Breast epithelium (tissue), 3 donors: ENCODE measurements at regions not wholly inside any gene's neighbourhood (a gene's known extent, or its start where the extent isn't known, plus 50 kb on each side); places are given as distances from the start of the nearest gene placed in this dataset.

ENCODE experiments used
- POLR2A ChIP-seq: fragments of 450-650 bp; IDR thresholded peaks from one replicate; pipeline ENCODE4 v1.6.1; 2016; ENCODE audit warnings: antibody characterized with exemption, mild to moderate bottlenecking, moderate library complexity
- TF ChIP-seq, protein P1 (sequence below), 3 donors: fragments of 450-650 bp; IDR thresholded peaks; one replicate each; pipeline ENCODE4 v1.5.1; 2016 to 2017; ENCODE audit warnings: antibody characterized with exemption in 3 of 3, mild to moderate bottlenecking in 3 of 3, moderate library complexity in 3 of 3

- TF ChIP-seq, protein P1, sequence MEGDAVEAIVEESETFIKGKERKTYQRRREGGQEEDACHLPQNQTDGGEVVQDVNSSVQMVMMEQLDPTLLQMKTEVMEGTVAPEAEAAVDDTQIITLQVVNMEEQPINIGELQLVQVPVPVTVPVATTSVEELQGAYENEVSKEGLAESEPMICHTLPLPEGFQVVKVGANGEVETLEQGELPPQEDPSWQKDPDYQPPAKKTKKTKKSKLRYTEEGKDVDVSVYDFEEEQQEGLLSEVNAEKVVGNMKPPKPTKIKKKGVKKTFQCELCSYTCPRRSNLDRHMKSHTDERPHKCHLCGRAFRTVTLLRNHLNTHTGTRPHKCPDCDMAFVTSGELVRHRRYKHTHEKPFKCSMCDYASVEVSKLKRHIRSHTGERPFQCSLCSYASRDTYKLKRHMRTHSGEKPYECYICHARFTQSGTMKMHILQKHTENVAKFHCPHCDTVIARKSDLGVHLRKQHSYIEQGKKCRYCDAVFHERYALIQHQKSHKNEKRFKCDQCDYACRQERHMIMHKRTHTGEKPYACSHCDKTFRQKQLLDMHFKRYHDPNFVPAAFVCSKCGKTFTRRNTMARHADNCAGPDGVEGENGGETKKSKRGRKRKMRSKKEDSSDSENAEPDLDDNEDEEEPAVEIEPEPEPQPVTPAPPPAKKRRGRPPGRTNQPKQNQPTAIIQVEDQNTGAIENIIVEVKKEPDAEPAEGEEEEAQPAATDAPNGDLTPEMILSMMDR (IDR thresholded peaks at IDR 0.05) = no peak
- TF ChIP-seq POLR2A = no peak
Measured at GRCh38 chr10:57943701-57944100, 324.0 kb downstream of the IPMK start.
